Dedifferentiated amniotic fluid mesenchymal stem cell (primary cell): ENCODE measurements at regions not wholly inside any gene's neighbourhood (a gene's known extent, or its start where the extent isn't known, plus 50 kb on each side); places are given as distances from the start of the nearest gene placed in this dataset.

Experiments
- DNase-seq: peaks from one replicate; pipeline ENCODE4 v3.0.0-alpha.2; 2016; ENCODE audit errors: extremely low spot score

DNA sequence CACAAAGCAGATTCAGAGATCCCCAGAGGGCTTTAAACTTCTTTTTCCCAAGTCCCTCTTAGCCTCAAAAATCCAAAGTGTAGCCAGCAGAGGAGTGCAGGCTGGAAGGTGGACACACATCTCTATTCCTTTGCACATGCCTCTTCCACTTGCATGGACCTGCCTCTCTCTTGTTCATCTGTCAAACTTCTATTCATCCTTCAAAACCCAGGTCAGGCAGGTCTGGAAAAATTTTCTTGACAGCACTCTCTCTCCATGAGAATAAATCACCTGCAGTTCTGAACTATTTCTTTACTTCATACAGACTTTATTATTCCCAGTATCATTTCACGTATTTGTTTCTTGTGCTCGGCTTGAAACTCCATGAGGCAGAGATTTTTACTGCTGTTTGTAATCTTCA, 127.5 kb downstream of the SS18 start:
- DNase-seq, result no peak

DNA sequence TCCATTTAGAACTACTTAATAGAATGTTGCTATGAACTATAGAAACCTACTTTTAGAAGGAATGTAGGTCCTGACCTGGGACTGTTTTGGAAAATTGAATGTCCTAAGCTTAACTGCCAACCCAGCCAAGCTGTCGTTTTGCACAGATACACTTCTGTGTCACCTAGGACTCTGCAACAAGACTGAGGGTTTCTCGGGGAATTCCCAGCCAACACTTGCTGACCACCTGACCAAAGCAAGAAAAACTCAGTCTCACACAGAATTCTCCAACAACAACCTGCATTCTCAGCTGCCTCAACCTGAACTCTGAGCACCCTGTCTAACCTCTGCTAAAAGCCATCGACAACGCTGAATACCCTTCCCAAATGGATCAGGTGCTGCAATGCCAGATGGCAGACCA, 128.2 kb downstream of the SS18 start:
- DNase-seq, result no peak

DNA sequence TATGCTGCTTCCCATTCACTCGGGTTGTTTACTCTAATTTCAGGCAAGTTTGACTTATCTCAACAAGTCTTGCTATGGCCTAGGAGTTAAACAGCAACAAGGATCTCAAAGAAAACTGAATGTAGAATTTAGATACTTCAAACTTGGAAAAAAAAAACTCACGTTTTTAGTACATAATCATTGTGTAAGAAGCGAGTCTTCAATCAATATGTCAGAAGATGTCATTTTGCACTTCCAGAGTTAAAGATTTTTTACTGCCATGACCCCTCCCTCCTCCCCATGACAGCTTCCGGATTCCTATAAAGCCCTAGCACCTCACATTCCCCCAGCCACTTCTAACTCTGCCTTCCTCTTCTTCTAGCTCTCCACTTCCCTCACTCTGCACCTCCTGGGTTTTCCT, 133.4 kb downstream of the SS18 start:
- no peak for DNase-seq

DNA sequence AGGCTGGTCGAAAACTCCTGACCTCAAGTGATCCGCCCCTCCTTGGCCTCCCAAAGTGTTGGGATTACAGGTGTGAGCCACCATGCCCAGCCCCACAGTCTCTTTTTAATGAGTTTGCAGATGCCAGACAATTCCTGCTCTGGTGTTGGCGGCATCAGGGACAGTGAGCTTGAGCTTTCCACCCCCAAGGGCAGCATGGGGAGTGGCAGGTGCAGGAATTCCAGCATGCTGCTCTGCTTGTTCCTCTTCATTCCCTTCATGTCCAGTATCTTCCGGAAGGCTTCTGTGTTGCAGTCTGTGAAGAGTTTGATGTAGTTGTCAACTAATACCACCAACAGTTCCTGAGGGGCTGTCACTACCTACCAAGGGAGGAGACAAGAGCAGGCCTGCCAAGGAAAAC, 137.3 kb downstream of the SS18 start:
- no peak for DNase-seq

DNA sequence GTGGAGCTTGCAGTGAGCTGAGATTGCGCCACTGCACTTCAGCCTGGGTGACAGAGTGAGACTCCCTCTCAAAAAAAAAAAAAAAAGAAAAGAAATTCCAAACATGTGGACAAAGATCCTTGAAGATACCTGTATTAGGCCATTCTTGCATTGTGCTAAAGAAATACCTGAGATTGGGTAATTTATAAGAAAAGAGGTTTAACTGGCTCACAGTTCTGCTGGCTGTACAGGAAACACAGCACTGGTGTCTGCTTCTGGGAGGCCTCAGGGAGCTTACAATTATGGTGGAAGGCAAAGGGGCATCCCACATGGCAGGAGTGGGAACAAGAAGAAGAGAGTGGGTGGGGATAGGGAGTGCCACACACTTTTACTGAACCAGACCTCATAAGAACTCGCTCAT, 140.1 kb downstream of the SS18 start:
- no peak for DNase-seq

DNA sequence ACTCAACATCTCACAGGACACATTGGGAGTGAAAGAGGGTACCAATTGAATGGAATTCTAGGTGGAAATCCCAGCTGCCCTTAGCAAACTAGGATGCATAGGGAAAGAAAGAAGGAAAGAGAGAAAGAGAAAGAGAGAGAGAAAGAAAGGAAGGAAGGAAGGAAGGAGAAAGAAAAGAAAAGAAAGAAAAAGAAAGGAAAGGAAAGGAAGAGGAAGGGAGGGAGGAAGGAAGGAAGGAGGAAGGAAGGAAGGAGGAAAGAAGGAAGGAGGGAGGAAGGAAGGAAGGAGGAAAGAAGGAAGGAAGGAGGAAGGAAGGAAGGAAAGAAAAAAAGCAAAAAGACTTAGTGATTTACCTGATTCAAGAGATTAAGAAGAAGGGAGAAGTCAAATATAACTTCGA, 143.9 kb downstream of the SS18 start:
- DNase-seq, result no peak

DNA sequence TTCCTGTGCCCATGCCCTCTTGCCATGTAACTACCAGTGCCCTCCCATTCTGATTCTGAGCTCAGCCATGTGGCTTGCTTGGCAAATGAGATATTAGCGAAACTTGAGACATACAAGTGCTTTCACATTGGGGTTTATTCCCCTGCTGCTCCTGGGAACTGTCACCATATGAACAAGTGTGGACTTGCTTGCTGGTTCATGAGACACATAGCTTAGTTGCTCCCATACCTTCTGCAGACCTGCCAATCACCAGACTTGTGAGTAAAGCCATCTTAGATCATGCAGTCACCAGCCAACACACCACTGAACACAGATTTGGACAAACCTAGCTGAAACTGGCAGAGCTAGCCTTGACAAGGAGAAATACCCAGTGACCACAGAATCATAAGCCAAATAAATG, 155.1 kb downstream of the SS18 start:
- no peak for DNase-seq

DNA sequence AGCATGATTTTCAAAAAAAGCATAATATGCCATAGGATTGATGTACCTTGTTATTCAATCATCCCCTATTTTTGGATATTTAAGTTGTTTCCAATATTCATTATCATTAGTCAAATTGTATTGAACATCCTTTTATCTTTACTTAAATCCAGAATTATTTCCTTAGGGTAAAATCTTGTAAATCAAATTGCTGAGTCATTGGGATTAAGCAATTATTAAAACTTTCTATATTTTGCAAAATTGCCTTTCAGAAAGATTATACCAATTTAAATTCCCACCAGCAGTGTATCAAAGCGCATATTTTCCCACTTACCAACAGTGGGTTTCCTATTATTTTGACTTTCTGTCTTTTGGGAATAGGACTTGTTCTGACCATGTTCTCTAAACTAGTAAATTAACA, 159.3 kb downstream of the SS18 start:
- DNase-seq, result no peak

DNA sequence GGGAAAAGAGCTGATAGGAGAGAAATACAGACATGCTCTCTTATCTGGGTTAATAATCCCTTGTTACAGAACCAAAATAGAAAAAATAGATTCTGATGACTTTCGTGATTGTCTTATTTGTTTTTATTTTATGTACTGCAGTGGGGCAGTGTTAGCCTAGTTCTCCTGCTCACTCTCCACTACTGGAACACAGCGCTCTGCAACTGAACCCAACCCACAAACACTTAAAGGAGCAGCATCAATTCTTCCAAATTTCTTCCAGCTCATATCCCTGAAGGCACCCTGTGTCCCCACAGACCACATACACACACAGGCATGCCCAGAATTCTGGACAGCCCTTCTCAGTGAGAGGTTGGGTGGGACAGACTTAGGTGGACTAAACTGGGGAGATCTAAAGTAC, 160.6 kb downstream of the SS18 start:
- no peak for DNase-seq

DNA sequence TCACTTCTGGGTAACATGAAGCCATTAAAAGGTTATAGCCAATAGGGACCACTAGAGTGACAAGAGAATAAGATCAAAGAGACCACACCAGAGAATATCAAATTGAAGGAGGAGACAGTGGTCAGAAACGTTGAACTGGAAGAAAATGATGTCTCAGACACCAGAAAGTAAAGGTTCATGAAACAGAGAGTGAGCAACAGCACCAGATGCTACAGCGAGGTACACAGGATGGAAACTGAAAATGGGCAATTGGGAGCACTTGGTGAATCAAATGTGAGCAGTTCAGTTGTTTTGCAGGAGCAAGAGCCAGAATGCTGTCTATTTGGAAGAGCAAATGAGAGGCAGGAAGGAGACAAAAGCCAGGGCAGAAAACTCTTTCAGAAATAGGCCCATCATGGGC, 162.6 kb downstream of the SS18 start:
- DNase-seq, result no peak

DNA sequence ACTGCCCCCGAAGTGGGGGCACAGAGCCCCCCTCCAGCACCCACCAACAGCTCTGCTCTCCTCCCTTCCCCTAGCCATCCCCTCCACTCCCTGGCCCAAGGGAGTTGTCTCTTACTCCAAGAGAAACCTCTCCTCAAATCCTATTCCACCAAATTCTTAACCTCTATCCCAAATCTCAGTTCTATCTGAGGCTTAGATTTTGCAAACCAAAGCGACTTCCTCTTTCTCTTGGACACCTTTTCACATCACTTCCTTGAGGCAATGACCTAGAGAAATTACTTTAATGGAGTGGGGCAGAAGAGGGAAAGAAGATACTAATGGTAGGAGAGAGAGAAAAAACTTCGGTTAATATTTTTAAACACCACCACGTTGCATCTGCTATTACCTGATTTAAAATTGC, 167.2 kb downstream of the SS18 start:
- DNase-seq, result no peak

DNA sequence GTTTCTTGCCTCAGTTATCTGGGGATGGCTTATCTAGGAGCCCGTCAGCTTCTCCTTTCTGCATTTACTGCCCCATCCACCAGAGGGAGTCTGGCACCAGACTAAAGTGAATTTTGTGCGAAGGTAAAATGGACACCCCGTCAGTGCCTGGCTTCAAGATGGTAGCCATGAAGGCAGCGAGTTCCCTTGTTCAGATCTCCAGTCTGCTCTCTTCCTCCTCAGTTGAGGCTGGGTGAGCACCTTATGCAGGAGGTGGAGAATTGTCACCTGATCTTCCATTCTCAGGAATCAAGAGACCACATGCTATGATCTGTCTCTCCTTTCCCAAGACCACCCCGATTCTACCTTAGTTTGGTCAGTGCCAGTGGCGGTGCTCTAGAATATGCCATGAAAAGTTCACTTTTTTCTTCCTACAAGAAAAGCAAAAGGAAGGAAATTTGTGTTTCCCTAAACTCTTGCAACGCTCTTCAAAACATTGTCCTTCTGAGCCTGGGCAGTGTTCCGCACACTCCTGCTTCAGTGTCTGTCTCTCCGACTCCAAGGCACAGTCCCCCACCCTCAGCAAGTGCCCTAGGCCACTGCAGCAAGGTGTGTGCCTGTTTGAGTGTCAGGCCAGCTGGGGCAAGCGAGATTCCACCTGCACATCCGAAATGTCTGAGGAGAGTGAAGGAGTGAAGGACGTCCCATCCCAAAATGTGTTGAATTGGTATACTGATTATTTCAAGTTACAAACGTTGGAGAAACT, 168.6 kb downstream of the SS18 start:
- no peak for DNase-seq

DNA sequence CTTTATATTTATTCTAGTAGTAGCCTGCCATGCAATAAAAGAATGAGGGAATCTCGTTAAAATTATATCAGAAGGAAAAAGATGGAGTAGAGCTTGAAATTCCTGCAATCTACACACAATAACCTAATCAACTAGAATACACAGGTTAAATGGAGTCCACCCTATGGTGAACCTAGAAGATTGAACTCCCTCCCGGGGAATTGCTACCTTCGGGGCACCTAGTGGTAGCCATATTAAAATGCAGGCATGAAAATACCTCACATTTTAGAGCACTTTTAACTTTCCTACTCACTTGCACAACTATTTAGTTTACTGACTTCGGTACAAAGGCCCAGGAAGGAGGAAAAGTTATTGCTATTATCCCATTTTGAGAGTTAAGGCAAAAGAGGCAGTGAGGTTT, 174.5 kb downstream of the SS18 start:
- no peak for DNase-seq

DNA sequence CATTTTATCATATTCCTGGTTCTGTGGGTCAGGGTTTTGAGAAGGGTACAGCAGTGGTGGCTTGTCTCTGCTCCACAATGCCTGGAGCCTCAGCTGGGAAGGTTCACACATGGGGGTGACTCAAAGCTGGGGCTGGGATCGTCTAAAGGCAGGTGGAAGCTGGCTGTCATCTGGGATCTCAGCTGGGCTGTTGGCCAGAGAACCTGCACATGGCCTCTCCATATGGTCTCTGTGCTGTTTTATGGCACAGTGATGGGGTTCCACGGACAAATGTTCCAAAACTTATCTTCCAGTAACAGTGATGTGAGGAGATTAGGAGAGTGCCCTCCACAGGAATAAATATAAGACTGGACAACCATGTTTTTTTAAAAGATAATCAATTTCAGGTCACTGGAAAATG, 191.4 kb downstream of the SS18 start:
- DNase-seq, result no peak

DNA sequence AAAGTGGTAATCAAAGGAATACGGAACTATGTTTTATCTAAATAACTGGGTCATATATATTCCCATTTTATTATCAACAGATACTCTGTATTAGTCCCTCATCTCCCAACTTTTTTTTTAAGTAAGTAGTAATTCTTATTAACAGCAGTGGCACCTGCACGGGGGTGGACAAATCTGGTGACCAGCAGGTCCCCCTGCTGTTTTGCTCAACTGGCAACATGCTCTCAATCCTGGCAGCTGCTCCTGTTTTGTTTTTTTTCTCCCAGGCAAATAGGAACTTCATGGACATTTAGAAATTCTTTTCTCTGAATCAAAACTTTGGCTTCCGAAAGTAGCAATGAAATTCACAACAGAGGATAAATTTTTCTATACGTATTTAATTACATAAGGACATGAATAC, 193.5 kb downstream of the SS18 start:
- DNase-seq, result no peak

DNA sequence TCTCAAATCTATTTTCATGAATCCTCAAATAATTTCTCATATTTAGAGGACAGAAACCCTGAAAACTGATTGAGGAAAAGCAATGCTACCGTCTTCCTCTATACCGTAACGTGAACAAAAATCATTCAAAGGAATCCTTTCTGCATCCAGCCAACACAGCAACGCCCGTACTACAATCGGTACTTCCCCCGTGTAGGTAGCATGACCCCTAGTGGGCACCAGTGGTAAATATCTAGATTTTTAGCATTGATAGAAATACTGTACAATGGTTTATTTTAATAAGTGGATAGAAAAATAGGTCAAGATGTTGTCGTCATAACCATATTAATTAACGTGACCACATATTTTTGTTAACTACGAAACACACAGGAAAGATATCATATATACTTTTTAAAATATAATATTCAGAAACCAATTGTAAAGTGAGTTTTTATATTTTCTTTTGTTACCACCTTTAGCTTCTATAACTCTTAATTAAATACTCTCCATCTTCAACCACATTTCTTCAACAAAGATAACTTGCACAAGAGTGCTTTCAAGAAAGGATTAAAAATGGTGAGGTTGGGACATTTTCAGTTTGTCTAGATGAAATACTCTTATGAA, 194.1 kb downstream of the SS18 start:
- peak; percentile 55 for DNase-seq

DNA sequence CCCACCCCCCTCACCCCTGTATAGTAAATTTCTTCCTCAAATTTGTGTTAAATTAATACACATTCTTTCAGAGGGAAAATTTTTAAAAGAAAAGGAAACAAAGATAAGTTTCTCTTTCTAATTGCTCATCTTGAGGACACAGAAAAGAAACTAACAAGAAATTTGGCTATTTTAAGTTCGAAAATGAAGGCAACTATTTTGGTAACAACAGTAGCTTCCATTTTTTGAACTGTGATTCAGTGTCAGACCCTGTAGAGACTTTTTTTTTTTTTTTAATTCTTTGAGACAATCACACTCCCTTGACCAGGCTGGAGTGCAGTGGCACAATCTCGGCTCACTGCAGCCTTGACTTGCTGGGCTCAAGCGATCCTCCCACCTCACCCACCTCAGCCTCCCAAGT, 194.9 kb downstream of the SS18 start:
- DNase-seq, result no peak

DNA sequence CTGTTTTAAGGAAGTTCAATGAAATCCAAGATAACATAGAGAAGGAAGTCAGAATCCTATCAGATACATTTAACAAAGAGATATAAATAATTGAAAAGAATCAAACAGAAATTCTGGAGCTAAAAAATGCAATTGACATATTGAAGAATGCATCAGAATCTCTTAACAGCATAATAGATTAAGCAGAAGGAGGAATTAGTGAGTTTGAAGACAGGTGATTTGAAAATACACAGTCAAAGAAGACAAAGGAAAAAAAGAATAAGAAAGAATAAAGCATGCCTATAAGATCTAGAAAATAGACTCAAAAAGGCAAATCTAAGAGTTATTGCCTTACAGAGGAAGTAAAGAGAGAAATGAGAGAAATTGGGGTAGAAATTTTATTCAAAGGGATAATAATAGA, 204.1 kb downstream of the SS18 start:
- no peak for DNase-seq

DNA sequence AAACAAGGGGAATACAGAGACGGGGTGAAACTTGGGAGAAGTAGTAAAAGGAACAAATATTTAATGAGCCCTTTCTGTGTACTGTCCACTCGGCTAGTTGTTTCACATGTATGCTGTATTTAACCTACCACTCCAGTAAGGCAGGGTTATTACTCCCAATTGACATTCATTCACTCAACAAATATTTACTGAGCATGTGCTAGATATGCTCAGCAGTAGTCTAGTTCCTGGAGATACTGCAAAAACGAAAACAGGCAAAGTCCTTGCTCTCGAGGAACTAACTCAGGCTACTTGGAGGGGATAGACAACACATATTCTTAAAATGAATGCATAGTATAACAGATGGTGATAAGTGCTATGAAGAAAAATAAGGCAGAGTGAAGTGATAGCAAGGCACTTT, 207.3 kb downstream of the SS18 start:
- DNase-seq, result no peak

DNA sequence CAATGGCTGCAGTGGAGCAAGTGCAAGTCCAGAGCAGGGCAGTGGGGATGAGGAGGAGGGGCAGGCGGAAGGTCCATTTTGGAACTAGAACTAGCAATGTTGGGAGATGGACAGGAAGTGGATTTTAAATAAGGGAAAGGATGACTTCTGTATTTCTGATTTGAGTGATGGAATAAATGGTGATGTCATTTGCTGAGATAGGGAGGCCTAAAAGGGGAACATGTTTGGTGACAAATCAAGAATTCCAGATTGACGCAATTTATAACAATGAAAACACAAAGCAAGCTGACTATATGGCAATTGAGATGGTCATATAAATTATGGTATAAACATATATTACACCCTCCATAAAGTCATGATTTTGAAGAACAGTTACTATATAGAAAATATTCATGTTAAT, 209.3 kb downstream of the SS18 start:
- no peak for DNase-seq

DNA sequence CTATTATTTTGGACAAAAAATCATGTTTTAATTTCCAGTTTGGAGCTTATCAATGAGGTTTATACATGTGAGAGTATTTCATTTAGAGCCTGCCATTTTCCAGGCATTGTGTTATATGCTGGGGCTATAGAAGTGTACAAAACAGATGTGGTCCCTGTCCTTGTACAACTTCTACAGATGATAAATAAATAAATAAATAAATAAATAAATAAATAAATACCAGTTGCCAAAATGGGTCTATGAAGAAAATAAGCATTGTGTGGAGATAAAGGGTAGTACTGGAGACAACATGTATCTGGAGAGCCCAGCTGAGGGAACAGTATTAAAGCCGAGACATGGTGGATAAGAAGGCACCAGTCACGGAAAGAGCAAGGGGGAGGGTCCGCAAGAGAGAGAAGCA, 210.0 kb downstream of the SS18 start:
- DNase-seq, result no peak

DNA sequence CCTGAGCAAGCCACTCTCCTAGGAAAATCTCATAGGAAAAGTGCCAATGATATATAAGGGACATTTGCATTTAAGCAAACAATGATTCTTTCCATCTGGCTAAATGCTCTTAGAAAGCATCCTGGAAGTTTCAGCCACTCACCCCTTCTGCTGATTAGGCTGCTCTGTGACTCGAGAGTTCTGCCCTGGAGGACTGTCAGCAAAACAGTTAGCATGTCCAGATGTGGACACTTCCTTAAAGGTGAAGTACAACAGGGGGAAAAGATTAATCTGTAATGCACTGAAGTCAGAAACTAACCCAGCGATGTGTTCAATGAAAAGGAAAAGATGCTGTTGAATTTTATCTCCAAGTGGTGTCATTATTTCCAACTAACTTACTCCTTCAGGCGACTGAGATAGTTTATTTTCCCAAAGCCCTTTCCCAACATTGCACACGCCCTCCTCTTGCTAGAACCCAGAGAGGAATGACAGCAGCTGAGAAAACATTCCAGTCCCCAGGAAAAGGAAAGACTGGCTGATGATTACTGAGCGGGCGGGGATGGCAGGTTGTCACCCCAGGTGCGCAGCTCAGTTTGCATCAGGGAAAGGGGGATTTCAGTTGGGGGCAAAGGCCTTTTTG, 214.0 kb downstream of the SS18 start:
- no peak for DNase-seq

DNA sequence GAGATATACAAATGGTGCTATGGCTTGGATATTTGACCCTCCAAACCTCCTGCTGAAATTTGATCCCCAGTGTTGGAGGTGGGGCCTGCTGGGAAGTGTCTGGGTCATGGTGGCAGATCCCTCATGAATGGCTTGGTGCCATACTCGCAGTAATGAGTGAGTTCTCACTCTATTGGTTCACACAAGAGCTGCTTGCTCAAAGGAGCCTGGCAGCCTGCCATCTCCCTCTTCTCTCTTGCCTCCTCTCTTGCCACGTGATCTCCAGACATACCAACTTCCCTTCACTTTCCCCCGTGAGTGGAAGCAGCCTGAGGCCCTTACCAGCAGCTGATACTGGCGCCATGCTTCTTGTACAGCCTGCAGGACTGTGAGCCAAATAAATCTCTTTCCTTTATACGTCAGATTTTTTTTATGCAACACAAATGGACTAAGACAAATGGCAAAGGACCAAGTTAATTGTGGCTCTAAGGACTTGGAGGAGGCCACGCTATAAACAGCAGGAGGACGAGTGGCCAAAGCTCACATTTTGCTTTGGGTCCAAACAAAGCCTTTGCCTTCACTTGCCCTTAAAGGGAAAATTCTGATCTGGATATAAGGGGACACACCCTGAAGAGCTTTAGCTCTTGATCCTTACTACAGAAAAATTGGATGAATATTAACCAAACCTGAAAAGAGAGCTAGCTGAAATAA, 214.7 kb downstream of the SS18 start:
- DNase-seq, result no peak
